SK-N-SH treated with all-trans-retinoic acid at 6 μM for 48 hours (cell line): ENCODE measurements at regions not wholly inside any gene's neighbourhood (a gene's known extent, or its start where the extent isn't known, plus 50 kb on each side); places are given as distances from the start of the nearest gene placed in this dataset.

ENCODE experiments used
- OSR1 ChIP-seq: fragments of 250-450 bp; sonication (Bioruptor Pico); IDR thresholded peaks from 2 replicates; pipeline ENCODE4 v1.8.0; 2022; ENCODE audit warnings: moderate library complexity, mild to moderate bottlenecking, inconsistent platforms
- ZNF70 ChIP-seq: fragments of 450-650 bp; formaldehyde crosslinking; IDR thresholded peaks from 2 replicates; pipeline ENCODE4 v1.5.0; 2020; ENCODE audit warnings: mild to moderate bottlenecking, moderate library complexity

DNA sequence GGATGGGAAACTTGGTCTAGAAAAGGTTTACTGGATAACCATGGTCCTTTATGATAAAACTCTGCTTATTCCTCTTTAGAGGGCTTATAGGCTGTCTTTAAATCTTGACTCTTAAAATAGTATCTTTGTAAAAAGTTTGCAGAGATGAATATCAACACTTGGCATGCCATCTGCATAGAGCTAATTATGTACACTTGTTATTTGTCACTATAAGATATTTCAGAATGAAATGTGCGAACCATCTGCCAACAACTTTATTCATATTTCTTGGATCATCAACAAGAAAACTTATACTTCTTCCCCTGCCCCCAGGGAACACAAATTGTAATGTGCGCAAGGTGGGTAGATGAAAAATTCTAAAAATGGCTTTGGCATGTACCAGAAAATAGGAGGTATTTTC lies 653.0 kb upstream of the CHAC2 start:
- TF ChIP-seq ZNF70 = no peak
- no peak for TF ChIP-seq OSR1 (CRISPR knock-in tag)
